Suprapubic skin (tissue), 4 donors: ENCODE measurements at regions not wholly inside any gene's neighbourhood (a gene's known extent, or its start where the extent isn't known, plus 50 kb on each side); places are given as distances from the start of the nearest gene placed in this dataset.
"Not testable (repeated sequence)": the region's sequence is repeated elsewhere in the genome, so short reads cannot be mapped to it uniquely, and the experiment has no call there.

Experiments
- DNase-seq, 2 donors: peaks; one replicate each; pipeline ENCODE4 v3.0.0-alpha.2; 2019; ENCODE audit warnings: low spot score in 2 of 2
- H3K27ac ChIP-seq: fragments of 200-600 bp; sonication (generic); one replicate; pipeline ENCODE4 v1.5.1; 2019
- H3K27me3 ChIP-seq: fragments of 200-600 bp; sonication (generic); one replicate; pipeline ENCODE4 v1.5.1; 2019
- H3K36me3 ChIP-seq: fragments of 200-600 bp; sonication (generic); one replicate; pipeline ENCODE4 v1.5.1; 2019
- H3K4me1 ChIP-seq: fragments of 200-600 bp; sonication (generic); one replicate; pipeline ENCODE4 v1.5.1; 2019
- H3K4me3 ChIP-seq: fragments of 200-600 bp; sonication (generic); one replicate; pipeline ENCODE4 v1.5.1; 2019; ENCODE audit warnings: mild to moderate bottlenecking
- H3K9me3 ChIP-seq: fragments of 200-600 bp; sonication (generic); one replicate; pipeline ENCODE4 v1.5.1; 2019
- EP300 ChIP-seq: sonication (generic); formaldehyde crosslinking; IDR thresholded peaks from one replicate; pipeline ENCODE4 v1.6.1; 2017; ENCODE audit warnings: antibody characterized with exemption
- POLR2A ChIP-seq, 2 donors: fragments of 450-650 bp; IDR thresholded peaks; one replicate each; pipeline ENCODE4 v1.6.1; 2017; ENCODE audit warnings: antibody characterized with exemption in 2 of 2, mild to moderate bottlenecking in 2 of 2, moderate library complexity in 2 of 2
- POLR2AphosphoS5 ChIP-seq, 3 donors: sonication (generic); formaldehyde crosslinking; IDR thresholded peaks; one replicate each; pipeline ENCODE4 v1.6.1; 2017; ENCODE audit warnings: antibody characterized with exemption in 3 of 3
- WGBS: methylation state at CpG from one replicate; pipeline ENCODE4 v1.1.5; 2018; 5-methylcytosine and 5-hydroxymethylcytosine counted together
- TF ChIP-seq, protein P1 (sequence below), 2 donors: fragments of 200-600 bp in 1 of 2; fragments of 450-650 bp in 1 of 2; sonication (generic) in 1 of 2; IDR thresholded peaks; one replicate each; pipeline ENCODE4 v1.5.1; 2016 to 2019; ENCODE audit warnings: antibody characterized with exemption in 2 of 2, mild to moderate bottlenecking in 1 of 2, moderate library complexity in 1 of 2

GRCh38 chr2:234394450-234394849, 102.4 kb downstream of the ARL4C start:
- Histone ChIP-seq H3K4me1 (no peaks in the 10 kb centered on the region), H3K4me3 (no peak overlapping the region), H3K27ac (no peak overlapping the region), H3K9me3 (no peaks in the 10 kb centered on the region), H3K27me3 (no peaks in the 10 kb centered on the region), H3K36me3 (no peaks in the 10 kb centered on the region)
- 90% methylated on average over 4 of the region's 4 CpGs for WGBS
- TF ChIP-seq, protein P1, sequence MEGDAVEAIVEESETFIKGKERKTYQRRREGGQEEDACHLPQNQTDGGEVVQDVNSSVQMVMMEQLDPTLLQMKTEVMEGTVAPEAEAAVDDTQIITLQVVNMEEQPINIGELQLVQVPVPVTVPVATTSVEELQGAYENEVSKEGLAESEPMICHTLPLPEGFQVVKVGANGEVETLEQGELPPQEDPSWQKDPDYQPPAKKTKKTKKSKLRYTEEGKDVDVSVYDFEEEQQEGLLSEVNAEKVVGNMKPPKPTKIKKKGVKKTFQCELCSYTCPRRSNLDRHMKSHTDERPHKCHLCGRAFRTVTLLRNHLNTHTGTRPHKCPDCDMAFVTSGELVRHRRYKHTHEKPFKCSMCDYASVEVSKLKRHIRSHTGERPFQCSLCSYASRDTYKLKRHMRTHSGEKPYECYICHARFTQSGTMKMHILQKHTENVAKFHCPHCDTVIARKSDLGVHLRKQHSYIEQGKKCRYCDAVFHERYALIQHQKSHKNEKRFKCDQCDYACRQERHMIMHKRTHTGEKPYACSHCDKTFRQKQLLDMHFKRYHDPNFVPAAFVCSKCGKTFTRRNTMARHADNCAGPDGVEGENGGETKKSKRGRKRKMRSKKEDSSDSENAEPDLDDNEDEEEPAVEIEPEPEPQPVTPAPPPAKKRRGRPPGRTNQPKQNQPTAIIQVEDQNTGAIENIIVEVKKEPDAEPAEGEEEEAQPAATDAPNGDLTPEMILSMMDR (IDR thresholded peaks at IDR 0.05): no peak
- TF ChIP-seq POLR2AphosphoS5 (IDR thresholded peaks at IDR 0.05): no peak
- no peak for TF ChIP-seq POLR2A (IDR thresholded peaks at IDR 0.05)
- TF ChIP-seq EP300: no peak
- DNase-seq: no peak

- TF ChIP-seq POLR2AphosphoS5 (IDR thresholded peaks at IDR 0.05) (no peak), EP300 (no peak), POLR2A (IDR thresholded peaks at IDR 0.05) (no peak)
- TF ChIP-seq, protein P1 (IDR thresholded peaks at IDR 0.05): no peak
- DNase-seq: no peak
- H3K27me3 ChIP-seq: no peaks in the 10 kb centered on the region
- H3K4me3 ChIP-seq: no peak overlapping the region
- H3K9me3 ChIP-seq: no peaks in the 10 kb centered on the region
- 68% methylated on average over 3 of the region's 3 CpGs for WGBS
- no peaks in the 10 kb centered on the region for H3K36me3 ChIP-seq
- no peak overlapping the region for H3K27ac ChIP-seq
- H3K4me1 ChIP-seq: peaks cover 3% of the 10 kb centered on the region
These were observed 103.5 kb downstream of the ARL4C start for GRCh38 chr2:234393354-234393753.

GRCh38 chr2:234392041-234392615, 104.8 kb downstream of the ARL4C start:
- Histone ChIP-seq H3K27me3 (no peaks in the 10 kb centered on the region), H3K4me3 (no peak overlapping the region), H3K36me3 (no peaks in the 10 kb centered on the region), H3K27ac (no peak overlapping the region), H3K4me1 (peaks cover 5% of the 10 kb centered on the region), H3K9me3 (no peaks in the 10 kb centered on the region)
- TF ChIP-seq, protein P1 (IDR thresholded peaks at IDR 0.05): no peak
- TF ChIP-seq EP300 (no peak), POLR2A (IDR thresholded peaks at IDR 0.05) (no peak), POLR2AphosphoS5 (IDR thresholded peaks at IDR 0.05) (no peak)
- 93% methylated on average over 4 of the region's 4 CpGs for WGBS
- DNase-seq: no peak

GRCh38 chr2:234391625-234392024, 105.3 kb downstream of the ARL4C start:
- peaks cover 5% of the 10 kb centered on the region for H3K4me1 ChIP-seq
- 77% methylated on average over 3 of the region's 3 CpGs for WGBS
- no peaks in the 10 kb centered on the region for H3K36me3 ChIP-seq
- no peak overlapping the region for H3K27ac ChIP-seq
- H3K4me3 ChIP-seq: no peak overlapping the region
- no peaks in the 10 kb centered on the region for H3K27me3 ChIP-seq
- no peaks in the 10 kb centered on the region for H3K9me3 ChIP-seq
- no peak for DNase-seq
- no peak for TF ChIP-seq POLR2A (IDR thresholded peaks at IDR 0.05)
- TF ChIP-seq EP300: no peak
- TF ChIP-seq, protein P1 (IDR thresholded peaks at IDR 0.05): no peak
- no peak for TF ChIP-seq POLR2AphosphoS5 (IDR thresholded peaks at IDR 0.05)

- not testable (repeated sequence) for DNase-seq, H3K4me3 ChIP-seq, H3K27ac ChIP-seq, H3K4me1 ChIP-seq, H3K27me3 ChIP-seq, H3K9me3 ChIP-seq, H3K36me3 ChIP-seq
- 64% methylated on average over 3 of the region's 3 CpGs for WGBS
These were observed 107.2 kb downstream of the ARL4C start for GRCh38 chr2:234389661-234390060.

DNA sequence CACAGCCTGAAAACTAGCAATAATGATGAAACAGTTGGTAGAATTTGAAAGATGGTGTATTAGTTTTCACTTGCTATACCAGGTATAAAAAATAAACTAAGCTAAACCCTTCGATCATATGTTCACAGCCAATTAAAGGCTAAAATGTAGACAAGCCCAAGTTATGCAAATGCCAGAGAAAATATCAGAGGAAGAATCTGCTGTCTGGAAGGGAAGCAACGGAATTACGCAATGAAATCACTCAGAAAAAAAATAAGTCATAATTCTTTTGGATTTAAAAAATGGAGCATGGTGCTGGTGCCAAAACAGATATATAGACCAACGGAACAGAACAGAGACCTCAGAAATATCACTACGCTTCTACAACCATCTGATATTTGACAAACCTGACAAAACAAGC, 108.3 kb downstream of the ARL4C start:
- WGBS: 21% methylated on average over 5 of the region's 5 CpGs
- Histone ChIP-seq H3K36me3 (no peaks in the 10 kb centered on the region), H3K27ac (no peak overlapping the region), H3K9me3 (no peaks in the 10 kb centered on the region), H3K27me3 (no peaks in the 10 kb centered on the region), H3K4me1 (peaks cover 5% of the 10 kb centered on the region), H3K4me3 (no peak overlapping the region)
- TF ChIP-seq EP300: no peak
- TF ChIP-seq POLR2AphosphoS5 (IDR thresholded peaks at IDR 0.05): no peak
- no peak for TF ChIP-seq POLR2A (IDR thresholded peaks at IDR 0.05)
- TF ChIP-seq, protein P1 (IDR thresholded peaks at IDR 0.05): no peak
- DNase-seq: no peak
